DND-41 (cell line): ENCODE measurements at regions not wholly inside any gene's neighbourhood (a gene's known extent, or its start where the extent isn't known, plus 50 kb on each side); places are given as distances from the start of the nearest gene placed in this dataset.

Source experiments
- ATAC-seq: fragments of 200-7000 bp; cut with Tn5 transposase; 3 replicates; pipeline ENCODE4 v1.9.1; 2021; ENCODE audit warnings: low read depth; ENCODE audit not compliant: insufficient read depth
- DNase-seq: peaks from one replicate; pipeline ENCODE4 v3.0.0-alpha.2; 2020
- H2AFZ ChIP-seq: 2 replicates; pipeline ENCODE4 v1.6.0; 2012; ENCODE audit warnings: low read depth, low read length
- H3K27ac ChIP-seq: 2 replicates; pipeline ENCODE4 v1.5.1; 2012; ENCODE audit warnings: low read length, inconsistent platforms
- H3K27me3 ChIP-seq: fragments of 200-600 bp; sonication (generic); 2 replicates; pipeline ENCODE4 v1.6.0; 2012; ENCODE audit warnings: low read length, mild to moderate bottlenecking, inconsistent platforms; ENCODE audit not compliant: insufficient read depth, poor library complexity
- H3K36me3 ChIP-seq: 2 replicates; pipeline ENCODE4 v1.5.1; 2012; ENCODE audit warnings: low read length, inconsistent platforms; ENCODE audit not compliant: insufficient read depth
- H3K4me1 ChIP-seq: 2 replicates; pipeline ENCODE4 v1.5.1; 2012; ENCODE audit warnings: mild to moderate bottlenecking, low read length; ENCODE audit not compliant: insufficient read depth
- H3K4me2 ChIP-seq: 2 replicates; pipeline ENCODE4 v1.6.0; 2012; ENCODE audit warnings: mild to moderate bottlenecking, moderate library complexity, low read length, inconsistent platforms; ENCODE audit not compliant: insufficient read depth
- H3K4me3 ChIP-seq, 2 experiments: fragments of 200-600 bp in 1 of 2; shearing (Covaris generic) in 1 of 2; 2 replicates each; pipeline ENCODE4 v1.5.1; 2012 to 2016; ENCODE audit warnings: inconsistent platforms in 2 of 2, low read length in 2 of 2, mild to moderate bottlenecking in 2 of 2, low read depth in 1 of 2, moderate library complexity in 1 of 2
- H3K79me2 ChIP-seq: 2 replicates; pipeline ENCODE4 v1.6.0; 2012; ENCODE audit warnings: low read length, inconsistent platforms; ENCODE audit not compliant: insufficient read depth
- H3K9ac ChIP-seq: 2 replicates; pipeline ENCODE4 v1.6.0; 2012; ENCODE audit warnings: low read depth, mild to moderate bottlenecking, inconsistent platforms, low read length, moderate library complexity
- H3K9me3 ChIP-seq: 2 replicates; pipeline ENCODE4 v1.5.1; 2012; ENCODE audit warnings: low read length, moderate library complexity, mild to moderate bottlenecking, inconsistent platforms; ENCODE audit not compliant: insufficient read depth, severe bottlenecking
- H4K20me1 ChIP-seq: 2 replicates; pipeline ENCODE4 v1.6.0; 2012; ENCODE audit warnings: low read length; ENCODE audit not compliant: insufficient read depth
- EZH2 ChIP-seq: IDR thresholded peaks from 3 replicates; pipeline ENCODE4 v1.6.1; 2012; ENCODE audit warnings: borderline replicate concordance, low read depth, mild to moderate bottlenecking, moderate library complexity, low read length, inconsistent platforms; ENCODE audit not compliant: severe bottlenecking
- TF ChIP-seq, protein P1 (sequence below): IDR thresholded peaks from 2 replicates; pipeline ENCODE4 v1.5.1; 2012; ENCODE audit warnings: borderline replicate concordance, low read length, moderate library complexity, mild to moderate bottlenecking; ENCODE audit not compliant: poor library complexity, severe bottlenecking; ENCODE audit errors: extremely low read depth

GRCh38 chr13:33373624-33374023, 88.1 kb upstream of the STARD13 start:
- H2AFZ ChIP-seq: no peak overlapping the region
- H3K27ac ChIP-seq: no peak overlapping the region
- TF ChIP-seq EZH2: no peak
- TF ChIP-seq, protein P1, sequence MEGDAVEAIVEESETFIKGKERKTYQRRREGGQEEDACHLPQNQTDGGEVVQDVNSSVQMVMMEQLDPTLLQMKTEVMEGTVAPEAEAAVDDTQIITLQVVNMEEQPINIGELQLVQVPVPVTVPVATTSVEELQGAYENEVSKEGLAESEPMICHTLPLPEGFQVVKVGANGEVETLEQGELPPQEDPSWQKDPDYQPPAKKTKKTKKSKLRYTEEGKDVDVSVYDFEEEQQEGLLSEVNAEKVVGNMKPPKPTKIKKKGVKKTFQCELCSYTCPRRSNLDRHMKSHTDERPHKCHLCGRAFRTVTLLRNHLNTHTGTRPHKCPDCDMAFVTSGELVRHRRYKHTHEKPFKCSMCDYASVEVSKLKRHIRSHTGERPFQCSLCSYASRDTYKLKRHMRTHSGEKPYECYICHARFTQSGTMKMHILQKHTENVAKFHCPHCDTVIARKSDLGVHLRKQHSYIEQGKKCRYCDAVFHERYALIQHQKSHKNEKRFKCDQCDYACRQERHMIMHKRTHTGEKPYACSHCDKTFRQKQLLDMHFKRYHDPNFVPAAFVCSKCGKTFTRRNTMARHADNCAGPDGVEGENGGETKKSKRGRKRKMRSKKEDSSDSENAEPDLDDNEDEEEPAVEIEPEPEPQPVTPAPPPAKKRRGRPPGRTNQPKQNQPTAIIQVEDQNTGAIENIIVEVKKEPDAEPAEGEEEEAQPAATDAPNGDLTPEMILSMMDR: no peak
- no peaks in the 10 kb centered on the region for H3K9me3 ChIP-seq
- H3K79me2 ChIP-seq: no peaks in the 10 kb centered on the region
- no peaks in the 10 kb centered on the region for H4K20me1 ChIP-seq
- no peak overlapping the region for H3K4me3 ChIP-seq
- no peak overlapping the region for H3K4me2 ChIP-seq
- ATAC-seq (no peak), DNase-seq (no peak)
- no peaks in the 10 kb centered on the region for H3K4me1 ChIP-seq
- no peaks in the 10 kb centered on the region for H3K36me3 ChIP-seq
- H3K9ac ChIP-seq: no peak overlapping the region
- no peaks in the 10 kb centered on the region for H3K27me3 ChIP-seq

DNA sequence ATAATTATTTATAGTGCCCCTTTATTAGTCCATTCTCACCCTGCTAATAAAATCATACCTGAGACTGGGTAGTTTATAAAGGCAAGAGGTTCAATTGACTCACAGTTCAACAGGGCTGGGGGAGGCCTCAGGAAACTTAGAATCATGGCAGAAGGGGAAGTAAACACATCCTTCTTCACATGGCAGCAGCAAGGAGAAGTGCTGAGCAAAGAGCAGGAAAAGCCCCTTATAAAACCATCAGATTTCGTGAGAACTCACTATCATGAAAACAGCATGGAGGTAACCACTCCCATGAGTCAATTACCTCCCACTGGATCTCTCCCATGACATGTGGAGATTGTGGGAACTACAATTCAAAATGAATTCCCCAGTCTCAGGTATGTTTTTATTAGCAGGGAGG, 89.9 kb upstream of the STARD13 start:
- Histone ChIP-seq H3K4me3 (no peak overlapping the region), H3K9me3 (no peaks in the 10 kb centered on the region), H2AFZ (no peak overlapping the region), H3K27ac (no peak overlapping the region), H3K27me3 (no peaks in the 10 kb centered on the region), H3K4me2 (no peak overlapping the region), H3K9ac (no peak overlapping the region), H3K36me3 (no peaks in the 10 kb centered on the region), H3K4me1 (no peaks in the 10 kb centered on the region), H4K20me1 (no peaks in the 10 kb centered on the region), H3K79me2 (no peaks in the 10 kb centered on the region)
- TF ChIP-seq EZH2: no peak
- TF ChIP-seq, protein P1: no peak
- ATAC-seq (no peak), DNase-seq (no peak)

DNA sequence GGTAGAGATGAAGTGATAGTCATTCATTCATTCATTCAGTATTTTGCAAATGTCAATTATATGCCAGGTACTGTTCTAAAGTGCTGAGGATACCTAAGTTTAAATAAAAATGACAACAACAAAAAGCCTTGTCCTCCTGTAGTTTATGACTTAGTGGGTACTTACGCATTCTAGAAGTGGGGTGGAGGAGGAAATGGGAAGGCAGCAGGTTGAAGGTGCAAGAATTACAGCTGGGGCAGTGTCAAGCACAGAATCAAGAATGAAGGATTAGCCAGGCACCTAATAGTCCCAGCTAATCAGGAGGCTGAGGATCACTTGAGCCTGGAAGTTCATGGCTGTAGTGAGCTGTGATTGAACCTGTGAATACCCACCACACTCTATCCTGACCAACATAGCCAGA, 90.7 kb upstream of the STARD13 start:
- no peak overlapping the region for H3K4me2 ChIP-seq
- H2AFZ ChIP-seq: no peak overlapping the region
- no peaks in the 10 kb centered on the region for H3K27me3 ChIP-seq
- H4K20me1 ChIP-seq: no peaks in the 10 kb centered on the region
- no peaks in the 10 kb centered on the region for H3K79me2 ChIP-seq
- DNase-seq (no peak), ATAC-seq (no peak)
- no peak overlapping the region for H3K4me3 ChIP-seq
- H3K36me3 ChIP-seq: no peaks in the 10 kb centered on the region
- no peaks in the 10 kb centered on the region for H3K4me1 ChIP-seq
- H3K9ac ChIP-seq: no peak overlapping the region
- H3K27ac ChIP-seq: no peak overlapping the region
- H3K9me3 ChIP-seq: no peaks in the 10 kb centered on the region
- TF ChIP-seq, protein P1: no peak
- no peak for TF ChIP-seq EZH2

DNA sequence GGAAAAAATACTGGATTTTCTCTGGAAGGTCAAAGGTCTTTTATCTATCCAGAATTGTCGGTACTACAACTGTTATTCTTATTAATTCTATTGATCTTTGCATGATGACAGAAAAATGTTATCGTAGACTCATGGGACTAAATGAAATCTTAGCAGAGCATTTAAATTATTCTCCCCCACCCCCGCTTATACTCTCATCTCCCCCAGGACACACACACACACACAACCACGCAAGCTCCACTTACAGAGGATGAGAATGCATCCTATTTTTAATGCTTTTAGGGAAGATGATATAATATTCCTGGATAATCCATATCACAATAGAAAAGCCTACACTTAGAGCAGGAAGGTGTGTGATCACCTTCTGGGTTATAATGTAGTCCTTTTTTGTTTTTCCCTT, 91.9 kb upstream of the STARD13 start:
- peaks cover 3% of the 10 kb centered on the region for H3K9me3 ChIP-seq
- no peak overlapping the region for H3K9ac ChIP-seq
- no peak overlapping the region for H2AFZ ChIP-seq
- DNase-seq: no peak
- no peaks in the 10 kb centered on the region for H3K79me2 ChIP-seq
- H4K20me1 ChIP-seq: no peaks in the 10 kb centered on the region
- no peaks in the 10 kb centered on the region for H3K4me1 ChIP-seq
- no peak overlapping the region for H3K4me3 ChIP-seq
- no peak overlapping the region for H3K27ac ChIP-seq
- H3K27me3 ChIP-seq: no peaks in the 10 kb centered on the region
- H3K4me2 ChIP-seq: no peak overlapping the region
- H3K36me3 ChIP-seq: no peaks in the 10 kb centered on the region
- TF ChIP-seq, protein P1: no peak
- TF ChIP-seq EZH2: no peak
- ATAC-seq: no peak
